ENCODE measurements at regions not wholly inside any gene's neighbourhood (a gene's known extent, or its start where the extent isn't known, plus 50 kb on each side); places are given as distances from the start of the nearest gene placed in this dataset.

GRCh38 chr10:50990568-50991455 lies 83.5 kb upstream of the PRKG1 start:
- peak overlapping the region; percentile 64 to 75 (median 68) for H3K4me3 ChIP-seq (ENCODE audit: extremely low read depth in 1 of 4, insufficient read depth in 2 of 4, low read depth in 3 of 4, low read length in 4 of 4)
- H2AK5ac ChIP-seq (ENCODE audit: low read depth, low read length) = no peak overlapping the region
- H3K4me2 ChIP-seq (ENCODE audit: insufficient read depth in 1 of 2, low read depth in 2 of 2, low read length in 2 of 2) = peak overlapping the region; percentile 98 to 99
- H3K79me1 ChIP-seq (ENCODE audit: low read depth, low read length) = no peaks in the 10 kb centered on the region
- no peak overlapping the region for H2BK20ac ChIP-seq (ENCODE audit: low read length)
- no peak overlapping the region for H2BK12ac ChIP-seq (ENCODE audit: low read depth, low read length)
- ChIA-PET CTCF (ENCODE audit: partially characterized antibody) (interaction anchor here (0.6 to 1.4 kb wide), 3 partner anchors 15 to 493 kb away, joined by 3 read pairs; no protein-coding TSS in a partner anchor), POLR2A (ENCODE audit: partially characterized antibody) (no interaction called here)
- no peak overlapping the region for H2BK15ac ChIP-seq (ENCODE audit: low read length)
- no peak overlapping the region for H3K27ac ChIP-seq (ENCODE audit: low read depth, low read length)
- H3K79me2 ChIP-seq (ENCODE audit: control insufficient read depth in 1 of 2, insufficient read depth in 2 of 2, low read length in 2 of 2) = no peaks in the 10 kb centered on the region
- no peak overlapping the region for H3K14ac ChIP-seq (ENCODE audit: insufficient read length)
- H3K9ac ChIP-seq (replicated peaks in 1 of 4; ENCODE audit: extremely low read depth in 1 of 4, low read depth in 3 of 4, low read length in 3 of 4) = no peak overlapping the region
- H3K9me3 ChIP-seq (ENCODE audit: insufficient read depth in 2 of 2, low read depth in 1 of 2, low read length in 1 of 2) = no peaks in the 10 kb centered on the region
- H3K23me2 ChIP-seq (ENCODE audit: low read depth, low read length) = peaks cover 12% of the 10 kb centered on the region
- peaks cover 0 to 2% of the 10 kb centered on the region in 2 experiments for H4K20me1 ChIP-seq (replicated peaks in 1 of 2; ENCODE audit: control insufficient read depth in 1 of 2, insufficient read depth in 2 of 2, low read length in 2 of 2)
- no peaks in the 10 kb centered on the region for H3K36me3 ChIP-seq (ENCODE audit: control insufficient read depth in 2 of 4, insufficient read depth in 4 of 4, low read length in 3 of 4)
- H4K91ac ChIP-seq (replicated peaks; ENCODE audit: insufficient read length, low read length) = no peak overlapping the region
- no peak overlapping the region for H3K18ac ChIP-seq (ENCODE audit: extremely low read depth, low read length)
- DNase-seq (ENCODE audit: low read depth in 1 of 2, low spot score in 2 of 2) = peak in 1 of 2 experiments; percentile 63
- 10% methylated on average over 30 of the region's 49 CpGs; no CpG with 5 or more reads in 1 of the 2 experiments for WGBS, 2 experiments (ENCODE audit: extremely low coverage in 1 of 2, insufficient coverage in 1 of 2, insufficient read length in 1 of 2, insufficient replicate concordance in 2 of 2, low coverage in 1 of 2, low lambda C conversion rate in 2 of 2, missing lambda C conversion rate in 1 of 2)
- TF ChIP-seq YY1 (IDR thresholded peaks at IDR 0.05; ENCODE audit: low read depth, low read length) (no peak), EGR1 (IDR thresholded peaks at IDR 0.05; ENCODE audit: borderline replicate concordance, low read depth, low read length) (no peak), ZNF274 (IDR thresholded peaks at IDR 0.05; ENCODE audit: borderline replicate concordance, extremely low read depth, low read length) (no peak), NANOG (IDR thresholded peaks at IDR 0.05; ENCODE audit: insufficient read depth, low read depth, low read length, poor library complexity, severe bottlenecking) (peak; percentile 4), SRF (IDR thresholded peaks at IDR 0.05; ENCODE audit: low read depth, low read length) (no peak), SIX5 (IDR thresholded peaks at IDR 0.05; ENCODE audit: low read depth, low read length) (peak; percentile 5; the same call in 1 of the 2 replicates), KDM4A (IDR thresholded peaks at IDR 0.05; ENCODE audit: low read depth, low read length, severe bottlenecking) (no peak), ATF2 (IDR thresholded peaks at IDR 0.05; ENCODE audit: low read length) (no peak), RBBP5 (IDR thresholded peaks at IDR 0.05; ENCODE audit: borderline replicate concordance, low read depth, low read length) (peak; percentile 29; the same call in 1 of the 2 replicates)
- no peak overlapping the region for H2BK5ac ChIP-seq (ENCODE audit: low read depth, low read length)
- no peak for FAIRE-seq
- H3K56ac ChIP-seq (replicated peaks; ENCODE audit: insufficient read length, low read depth, low read length) = no peak overlapping the region
- no peak overlapping the region for H3K4ac ChIP-seq (replicated peaks; ENCODE audit: insufficient read length, low read depth, low read length)
- H3K4me1 ChIP-seq (replicated peaks in 1 of 4; ENCODE audit: control insufficient read depth in 3 of 4, insufficient read depth in 4 of 4, low read length in 3 of 4) = peaks cover 0 to 2% (median 1%) of the 10 kb centered on the region in 4 experiments; a peak in 2 of 7 replicates
- peak overlapping the region; percentile 53; the same call in 1 of the 2 replicates for H4K8ac ChIP-seq (ENCODE audit: extremely low read depth, insufficient read depth, low read length)
- H4K5ac ChIP-seq (ENCODE audit: insufficient read length, low read depth, low read length) = no peak overlapping the region
- no peak overlapping the region for H3K23ac ChIP-seq (ENCODE audit: insufficient read length)
- peaks cover 10 to 39% (median 32%) of the 10 kb centered on the region in 4 experiments for H3K27me3 ChIP-seq (replicated peaks in 1 of 4; ENCODE audit: control insufficient read depth in 3 of 4, extremely low read depth in 1 of 4, insufficient read depth in 3 of 4, low read length in 3 of 4)
- no peak overlapping the region for H2BK120ac ChIP-seq (replicated peaks; ENCODE audit: low read depth, low read length)
- H2AFZ ChIP-seq (ENCODE audit: low read length) = peak overlapping the region; percentile 45; the same call in 1 of the 2 replicates

Data from H1 (cell line).